HG03060 (cell line): ENCODE measurements at regions not wholly inside any gene's neighbourhood (a gene's known extent, or its start where the extent isn't known, plus 50 kb on each side); places are given as distances from the start of the nearest gene placed in this dataset.
"Not testable (repeated sequence)": the region's sequence is repeated elsewhere in the genome, so short reads cannot be mapped to it uniquely, and the experiment has no call there.

Source experiments
- ATAC-seq: cut with Tn5 transposase; IDR thresholded peaks from one replicate; pipeline ENCODE4 v1.9.1; 2021; ENCODE audit warnings: low read depth, moderate number of reproducible peaks; ENCODE audit not compliant: unreplicated experiment

DNA sequence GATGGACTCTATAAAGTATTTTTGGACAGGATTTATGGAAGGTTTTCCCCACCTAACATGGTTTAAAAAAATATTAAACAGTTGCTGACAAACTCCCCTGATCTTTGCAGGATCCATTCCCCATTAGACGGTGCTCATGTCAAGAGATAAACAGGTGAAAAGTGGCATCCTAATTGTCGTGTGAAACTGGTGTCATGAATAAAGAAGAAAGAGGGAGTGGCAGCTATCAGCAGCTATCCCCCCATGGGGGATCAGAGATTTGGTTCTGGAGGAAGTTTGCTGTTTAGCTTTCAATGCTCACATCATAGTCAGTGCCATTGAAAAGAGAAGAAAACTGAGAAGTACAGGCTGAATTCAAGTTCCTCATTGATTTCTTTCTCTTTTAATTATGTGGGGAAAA, 329.3 kb upstream of the BRINP1 start:
- ATAC-seq: no peak

DNA sequence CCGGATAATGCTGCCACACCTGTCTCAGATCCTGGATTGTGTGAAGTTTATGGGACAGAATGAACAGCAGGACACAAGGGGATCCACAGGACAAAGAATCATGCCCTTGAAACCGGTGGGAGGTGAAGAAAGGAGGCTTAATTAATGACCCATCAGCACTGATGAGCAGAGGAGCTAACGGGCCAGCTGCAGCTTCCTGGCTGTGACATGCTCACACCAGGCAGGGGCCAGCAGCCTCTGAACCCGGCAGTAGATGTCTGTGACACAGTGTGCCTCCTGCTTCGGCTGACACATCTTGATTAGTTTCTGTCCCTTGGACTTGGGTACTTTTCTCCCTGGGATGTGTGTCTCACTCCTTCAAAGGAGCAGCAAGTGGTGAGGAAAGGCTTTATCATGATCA, 328.8 kb upstream of the BRINP1 start:
- ATAC-seq: no peak

DNA sequence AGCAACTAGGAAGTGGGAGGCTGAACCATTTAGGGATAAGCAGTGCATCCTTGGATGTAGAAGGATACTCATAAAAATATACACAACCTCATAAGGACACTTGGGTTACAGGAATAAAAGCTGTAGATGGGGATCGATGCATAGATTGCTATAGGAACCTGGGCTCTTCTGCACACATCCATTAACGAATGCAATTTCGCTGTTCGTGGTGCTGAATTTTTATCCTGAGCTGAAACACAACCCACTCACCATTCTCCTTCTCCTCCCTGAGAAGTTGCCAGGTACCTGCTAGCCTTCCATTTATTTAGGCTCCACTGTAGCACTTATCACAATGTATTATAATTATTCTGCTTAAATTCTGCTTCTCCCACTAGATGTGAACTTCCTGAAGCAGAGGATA, 320.6 kb upstream of the BRINP1 start:
- ATAC-seq: no peak

DNA sequence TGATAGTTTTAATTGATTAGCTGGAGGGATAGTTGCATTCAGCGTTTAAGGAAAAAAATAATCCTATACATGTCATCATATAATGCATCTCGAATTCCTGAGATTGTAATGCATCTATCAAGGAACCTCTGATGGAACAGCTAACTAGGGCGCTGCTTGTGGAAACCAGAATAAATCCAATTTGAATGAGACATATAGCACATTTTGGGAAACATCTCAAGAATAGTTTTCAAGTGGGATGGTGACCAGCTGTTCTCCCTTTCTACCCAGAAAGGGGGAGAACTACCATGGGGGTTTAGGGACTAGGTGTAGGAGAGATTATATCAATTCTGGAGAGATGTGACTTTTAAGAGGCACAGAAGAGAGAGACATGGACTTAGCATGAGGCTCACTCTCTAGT, 319.3 kb upstream of the BRINP1 start:
- ATAC-seq: no peak

DNA sequence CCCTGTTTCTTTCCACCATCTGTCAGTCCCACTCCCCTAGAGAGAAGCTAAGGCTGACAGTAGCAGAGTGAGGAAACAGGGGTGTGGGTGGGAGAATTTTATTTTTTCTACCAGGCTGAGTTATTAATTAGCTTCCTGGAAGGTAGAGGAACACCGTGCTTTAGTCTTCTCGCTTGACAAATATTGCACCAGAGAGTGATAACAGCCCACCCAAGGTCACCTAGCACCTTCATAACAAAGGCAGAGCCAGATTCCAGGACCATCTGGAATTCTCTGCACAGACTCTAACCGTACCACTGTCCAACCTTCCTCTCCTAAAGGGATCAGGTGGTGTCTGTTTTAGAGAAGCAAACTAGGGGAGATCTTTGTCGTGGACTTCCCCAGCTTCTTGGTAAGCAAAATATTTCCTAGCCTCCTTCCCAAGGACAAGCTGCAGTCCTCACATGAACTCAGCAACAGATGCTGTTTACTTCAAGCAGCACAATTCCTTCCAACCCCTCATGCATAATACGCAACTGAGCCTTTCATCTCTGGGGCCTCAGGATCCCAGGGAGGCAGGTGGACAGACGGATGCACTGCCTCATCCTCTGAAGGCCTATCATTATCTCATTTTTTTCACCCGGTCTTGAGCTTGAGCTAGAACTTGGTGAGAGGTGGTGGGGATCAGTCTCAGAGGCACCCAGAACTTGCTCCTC, 308.7 kb upstream of the BRINP1 start:
- ATAC-seq: no peak

DNA sequence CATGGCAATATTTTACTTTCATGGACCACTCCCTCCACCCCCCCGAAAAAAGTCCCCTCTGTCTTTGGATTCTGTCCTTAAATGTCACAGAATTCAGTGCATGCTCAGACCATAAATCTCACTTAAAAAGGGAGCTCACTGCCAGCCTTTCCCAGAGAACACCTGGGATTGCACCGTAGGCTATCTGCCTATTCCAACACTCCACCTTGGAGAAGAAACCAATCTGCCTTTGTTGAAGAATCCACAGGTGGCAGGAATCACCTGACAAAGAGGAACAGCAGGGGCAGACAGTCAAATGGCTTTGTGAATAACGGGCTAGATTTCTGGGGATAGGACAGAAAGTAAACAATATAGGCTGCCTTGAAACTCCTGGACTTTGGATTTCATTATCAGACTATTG, 306.7 kb upstream of the BRINP1 start:
- no peak for ATAC-seq

DNA sequence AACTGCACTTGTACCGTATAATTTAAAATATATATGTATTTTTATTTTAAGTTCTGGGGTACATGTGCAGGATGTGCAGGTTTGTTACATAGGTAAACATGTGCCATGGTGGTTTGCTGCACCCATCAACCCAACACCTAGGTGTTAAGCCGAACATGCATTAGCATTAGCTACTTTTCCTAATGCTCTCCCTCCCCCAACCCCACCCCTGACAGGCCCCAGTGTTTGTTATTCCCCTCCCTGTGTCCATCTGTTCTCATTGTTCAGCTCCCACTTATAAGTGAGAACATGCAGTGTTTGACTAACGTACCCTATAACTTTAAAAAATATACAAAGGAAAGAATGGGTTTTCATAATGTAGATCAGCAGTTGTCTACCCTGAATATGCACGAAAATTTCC, 303.5 kb upstream of the BRINP1 start:
- not testable (repeated sequence) for ATAC-seq

DNA sequence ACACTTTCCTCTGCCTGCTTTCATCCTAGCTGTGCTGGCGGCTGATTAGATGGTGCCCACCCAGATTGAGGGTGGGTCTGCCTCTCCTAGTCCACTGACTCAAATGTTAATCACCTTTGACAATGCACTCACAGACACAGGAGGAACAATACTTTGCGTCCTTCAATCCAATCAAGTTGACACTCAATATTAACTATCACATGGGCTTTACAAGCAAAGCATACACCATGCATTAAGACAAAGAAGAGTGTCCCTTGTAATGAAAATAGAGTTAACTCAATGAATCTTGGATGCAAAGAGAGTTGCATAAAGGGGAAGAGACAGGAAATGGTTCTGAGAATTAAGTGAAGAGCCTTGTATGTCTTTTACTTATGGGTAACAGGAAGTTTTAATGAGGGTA, 298.7 kb upstream of the BRINP1 start:
- ATAC-seq: no peak

DNA sequence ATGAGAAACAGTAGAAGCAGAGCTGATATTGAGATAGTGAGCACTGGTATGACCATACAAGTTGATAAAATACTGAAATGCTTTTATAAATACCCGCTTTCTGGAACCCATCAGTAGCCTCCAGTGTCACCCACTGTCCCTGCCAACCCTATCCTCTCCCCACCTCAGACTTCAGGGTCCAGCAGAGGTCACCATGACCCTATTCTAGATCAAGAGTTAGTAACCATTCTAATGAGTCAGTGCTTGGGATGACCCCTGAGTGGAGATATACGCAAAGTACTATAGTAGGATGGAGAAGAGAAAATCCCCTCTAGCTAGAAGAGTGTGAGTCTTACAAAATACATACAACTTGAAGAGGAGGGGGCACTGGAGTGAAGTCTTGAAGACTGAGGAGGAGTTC, 297.9 kb upstream of the BRINP1 start:
- no peak for ATAC-seq

DNA sequence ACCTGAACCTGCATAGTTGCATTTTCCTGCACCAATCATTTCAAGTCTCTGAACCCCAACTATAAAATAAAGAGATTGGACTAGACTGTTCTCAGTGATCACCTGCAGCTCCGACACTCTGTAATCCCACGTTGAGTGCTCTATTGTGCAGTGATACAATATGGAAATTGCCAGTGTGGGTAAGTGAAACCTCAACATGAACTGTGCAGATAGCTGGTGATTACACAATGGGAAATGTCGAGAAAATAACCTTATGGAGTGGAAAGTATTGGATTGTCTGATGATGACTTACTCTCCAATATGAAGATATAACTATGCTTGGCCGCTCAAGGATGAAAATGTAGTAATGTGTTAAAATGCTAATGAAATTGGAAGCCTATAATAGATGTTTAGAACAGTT, 293.1 kb upstream of the BRINP1 start:
- no peak for ATAC-seq

DNA sequence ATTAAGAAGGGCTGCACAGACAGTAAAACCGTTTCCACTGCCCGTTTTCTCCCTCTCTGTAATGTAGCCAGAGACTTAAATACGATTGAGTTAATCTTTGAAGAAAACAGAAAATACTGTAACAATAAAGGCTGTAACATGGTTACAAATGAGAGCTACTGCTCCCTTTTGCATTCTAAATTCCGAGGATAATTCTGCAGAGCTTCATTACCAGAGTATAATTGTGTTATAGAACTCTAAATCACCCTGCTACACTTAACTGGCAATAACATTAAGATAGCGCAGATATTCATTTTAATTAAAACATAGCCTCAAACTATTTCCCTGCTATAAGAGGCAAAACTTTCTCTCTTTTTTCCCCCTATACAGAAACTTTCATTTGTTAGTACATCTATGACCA, 283.7 kb upstream of the BRINP1 start:
- no peak for ATAC-seq

DNA sequence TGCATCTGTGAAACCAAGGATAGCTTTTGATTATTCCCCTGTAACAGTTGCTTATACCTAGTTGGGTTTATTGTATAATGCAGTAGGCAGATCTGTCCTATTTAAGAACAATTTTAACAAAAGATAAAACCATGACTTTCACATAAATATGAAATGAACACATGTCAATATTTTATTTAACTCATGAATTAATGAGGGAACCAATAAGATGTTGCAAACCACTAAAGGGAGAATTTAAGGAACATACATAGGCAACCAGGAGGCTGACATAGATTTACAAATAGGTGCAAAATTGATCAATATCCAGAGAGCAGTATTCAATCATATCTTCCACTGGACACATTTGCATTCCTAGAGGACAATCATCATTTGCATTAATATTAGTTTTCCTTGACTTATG, 280.0 kb upstream of the BRINP1 start:
- ATAC-seq: no peak

DNA sequence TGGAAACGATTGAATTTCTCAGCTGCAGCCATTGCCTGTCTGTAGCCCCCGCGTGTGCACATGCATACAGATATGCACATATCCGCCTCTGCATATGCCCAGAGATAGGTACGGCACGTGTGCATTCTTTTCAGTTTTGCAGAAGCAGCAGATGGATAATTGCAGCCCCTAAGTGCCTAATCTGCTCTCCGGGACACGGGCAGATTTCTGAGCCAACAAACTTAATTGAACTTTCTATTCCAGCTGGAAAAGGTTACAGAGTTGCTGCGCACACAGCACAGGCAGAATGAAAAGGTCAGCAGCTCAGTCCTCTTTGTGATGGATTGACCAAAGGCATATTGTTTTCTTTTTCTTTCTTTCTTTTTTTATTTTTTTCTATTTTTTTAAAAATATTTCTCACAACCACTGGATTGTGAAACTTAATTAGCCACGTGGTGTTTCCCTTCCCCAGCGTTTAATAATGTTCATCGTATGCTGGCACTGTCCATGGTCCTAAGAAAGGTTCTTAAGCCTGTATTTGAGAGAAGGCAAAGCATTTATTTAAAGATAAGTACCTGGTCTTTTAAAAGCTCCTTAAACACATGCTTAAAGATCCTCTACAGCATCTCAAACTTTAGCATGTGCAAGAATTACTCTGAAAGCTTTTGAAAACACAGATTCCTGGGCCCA, 270.2 kb upstream of the BRINP1 start:
- ATAC-seq: no peak

DNA sequence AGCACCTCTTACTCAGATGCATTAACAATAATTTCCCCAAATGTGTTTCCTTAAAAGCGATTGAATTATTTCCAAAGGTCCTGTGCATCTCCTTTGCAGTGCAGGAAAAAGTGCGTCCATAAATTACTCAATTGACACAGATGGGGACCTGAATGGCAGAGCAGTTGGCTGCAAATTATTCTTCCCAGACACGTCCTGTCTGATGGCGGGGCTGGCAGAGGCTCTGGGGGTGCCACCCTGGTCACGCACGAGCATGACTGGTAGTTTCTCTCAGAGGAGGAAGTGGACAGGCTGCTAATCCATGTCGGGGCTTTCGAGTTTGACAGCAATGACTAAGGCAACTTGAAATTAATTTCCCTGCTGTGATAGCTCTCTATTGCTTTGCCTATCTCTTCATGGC, 264.8 kb upstream of the BRINP1 start:
- ATAC-seq: no peak

DNA sequence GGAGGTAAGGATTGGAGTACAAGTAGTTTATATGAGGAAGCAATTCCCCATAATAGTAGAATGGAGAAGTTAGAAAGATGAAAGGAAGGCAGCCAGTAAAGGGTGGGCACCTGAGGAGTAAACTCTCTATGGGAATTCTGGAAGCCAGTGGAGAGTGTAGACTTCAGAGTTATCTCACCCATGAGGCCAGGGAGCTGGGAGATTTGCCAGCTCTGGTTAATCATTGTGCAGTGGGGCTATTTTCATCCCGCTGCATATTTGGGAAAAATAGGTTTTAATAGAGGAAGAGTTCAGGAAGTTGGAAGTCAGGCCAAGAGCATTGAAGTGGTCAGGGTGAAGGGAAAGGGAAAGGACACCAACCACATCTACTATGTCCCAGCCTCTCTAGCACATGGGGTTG, 242.3 kb upstream of the BRINP1 start:
- ATAC-seq: no peak

DNA sequence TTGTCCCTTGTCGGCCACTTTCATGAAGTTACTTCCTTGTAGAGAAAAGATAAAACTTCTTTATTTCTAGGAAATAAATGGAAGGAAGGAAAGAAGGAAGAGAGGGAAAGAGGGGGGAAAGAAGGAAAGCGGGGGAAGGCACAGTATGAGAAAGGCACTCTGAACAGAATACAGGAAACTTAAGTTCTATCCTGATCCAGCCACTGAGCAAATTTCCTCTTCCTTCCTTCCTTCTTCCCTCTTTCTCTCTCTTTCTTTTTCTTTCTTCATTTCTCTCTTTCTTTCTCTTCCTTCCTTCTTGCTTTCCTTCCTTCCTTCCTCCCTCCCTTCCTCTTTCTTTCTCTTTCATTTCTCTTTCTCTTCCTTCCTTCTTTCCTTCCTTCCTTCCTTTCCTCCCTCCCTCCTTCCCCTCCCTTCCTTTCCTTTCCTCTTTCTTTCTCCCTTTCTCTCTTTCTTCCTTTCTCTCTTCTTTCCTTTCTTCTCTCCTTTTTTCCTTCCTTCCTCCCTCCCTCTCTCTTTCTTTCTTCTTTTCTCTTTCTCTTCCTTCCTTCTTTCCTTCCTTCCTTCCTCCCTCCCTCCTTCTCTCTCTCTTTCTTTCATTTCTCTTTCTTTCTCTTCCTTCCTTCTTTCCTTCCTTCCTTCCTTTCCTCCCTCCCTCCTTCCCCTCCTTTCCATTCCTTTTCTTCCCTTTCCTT, 240.2 kb upstream of the BRINP1 start:
- ATAC-seq: no peak

DNA sequence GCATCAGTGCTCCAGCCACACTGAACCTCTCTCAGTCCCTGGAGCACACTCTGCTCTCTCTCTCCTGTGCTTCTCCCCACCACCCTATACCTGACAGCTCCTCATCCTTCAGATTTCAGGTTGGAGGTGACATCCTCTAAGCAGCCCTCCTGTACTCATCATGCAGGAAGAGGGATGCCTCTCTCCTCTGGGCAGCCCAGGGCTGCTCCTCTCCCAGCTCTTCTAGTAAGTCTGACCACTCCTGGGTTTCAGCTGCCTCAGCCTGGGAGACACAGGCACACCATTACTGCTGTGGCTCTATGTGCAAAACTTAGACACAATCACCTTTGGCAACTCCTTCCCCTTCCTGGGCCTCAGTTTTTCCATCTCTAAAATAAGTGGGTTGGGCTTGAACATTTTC, 232.4 kb upstream of the BRINP1 start:
- no peak for ATAC-seq

DNA sequence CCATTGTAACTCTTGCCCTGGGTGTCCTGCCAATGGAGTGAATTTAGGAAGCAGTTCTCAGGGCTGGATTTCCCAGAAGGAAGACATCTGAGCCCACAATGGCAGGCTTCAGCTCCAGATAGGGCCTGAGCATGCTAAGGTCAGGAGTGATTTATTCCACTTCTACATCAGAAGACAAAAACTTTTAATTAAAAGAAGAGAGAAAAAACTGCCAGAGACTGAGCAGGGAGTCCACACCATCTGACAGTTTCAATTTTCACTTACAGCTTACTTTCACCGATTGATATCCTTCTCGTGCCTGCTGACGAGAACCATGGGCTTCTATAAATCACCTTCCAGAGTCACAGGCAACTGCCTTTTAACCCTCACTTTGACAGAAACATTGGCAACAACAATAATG, 228.3 kb upstream of the BRINP1 start:
- no peak for ATAC-seq

DNA sequence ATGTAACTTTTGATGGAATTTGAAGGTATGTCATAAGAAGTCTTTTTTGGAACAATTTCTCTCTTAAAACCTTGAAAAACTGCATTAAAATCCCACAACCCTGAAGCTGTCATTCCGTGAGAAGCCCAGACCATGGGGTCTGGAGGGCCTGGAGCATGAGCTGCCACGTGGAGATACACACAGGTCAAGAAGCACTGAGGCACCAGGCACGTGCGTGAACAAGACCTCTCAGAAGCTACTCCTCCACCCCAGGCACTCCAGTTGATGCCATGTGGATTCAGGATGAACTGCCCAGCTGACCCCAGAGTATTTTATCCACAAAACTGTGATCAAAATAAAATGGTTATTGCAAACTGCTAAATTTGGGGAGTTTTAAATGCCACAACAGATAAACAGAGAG, 227.5 kb upstream of the BRINP1 start:
- ATAC-seq: no peak

DNA sequence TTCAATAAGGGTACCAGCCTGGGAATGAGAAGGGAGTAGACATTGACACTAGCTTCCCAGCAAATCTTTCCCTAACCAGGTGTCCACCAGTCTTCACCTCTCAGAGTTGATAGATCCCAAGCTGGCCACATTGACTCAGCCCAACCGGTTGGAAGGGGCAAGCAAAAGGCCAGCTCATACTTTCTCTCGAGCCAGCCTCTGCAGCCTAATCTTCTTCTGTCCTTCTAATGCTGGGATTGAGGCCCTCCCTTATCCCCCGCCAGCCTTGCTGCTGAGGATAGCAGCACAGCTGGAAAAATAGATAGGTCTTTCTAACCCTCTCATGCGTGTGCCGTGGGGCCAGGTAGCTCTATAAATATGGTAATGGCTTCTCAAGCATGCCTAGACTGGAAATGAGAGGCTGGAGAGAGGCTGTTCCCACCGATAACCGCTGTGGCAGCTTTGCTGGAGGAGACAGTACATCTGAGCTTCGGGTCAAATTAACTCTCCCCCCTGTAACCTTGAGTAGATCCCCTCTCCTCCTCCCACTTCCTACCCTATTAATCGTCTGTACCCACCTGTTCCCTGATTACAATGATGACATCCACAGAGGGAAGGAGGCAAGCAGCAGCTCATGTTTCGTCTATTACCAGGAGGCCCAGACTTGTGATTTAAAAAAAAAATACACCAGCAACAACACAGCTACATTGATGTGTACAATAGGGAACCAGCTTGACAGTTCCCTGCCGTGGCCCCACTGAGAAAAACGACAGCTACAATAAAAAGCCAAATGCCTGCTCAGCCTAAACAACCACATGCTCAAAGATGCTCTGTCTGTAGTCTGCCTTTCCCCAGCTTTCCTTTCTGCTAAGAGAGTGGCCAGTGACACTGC, 219.9 kb upstream of the BRINP1 start:
- ATAC-seq: no peak

DNA sequence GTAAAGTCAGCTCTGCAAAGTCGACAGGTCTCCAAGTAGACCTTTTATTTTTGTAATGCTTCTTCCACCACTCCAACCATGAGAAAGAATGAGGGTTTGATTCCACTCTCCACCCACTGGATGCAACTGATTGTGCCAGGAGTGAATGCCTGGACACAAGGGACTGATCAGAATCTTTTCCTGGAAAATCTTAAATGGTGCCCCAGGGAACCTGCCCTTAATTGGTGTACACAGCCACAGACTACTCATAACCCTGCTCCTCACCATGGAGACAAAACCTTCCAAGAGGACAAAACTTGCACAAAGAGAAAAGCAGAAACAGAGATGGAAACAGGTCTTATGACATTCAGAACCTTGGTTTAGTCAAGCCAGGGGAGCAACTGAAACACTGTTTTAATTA, 208.6 kb upstream of the BRINP1 start:
- no peak for ATAC-seq
